Astrocyte (in vitro differentiated cells and primary cell): ENCODE measurements at regions not wholly inside any gene's neighbourhood (a gene's known extent, or its start where the extent isn't known, plus 50 kb on each side); places are given as distances from the start of the nearest gene placed in this dataset.

Source experiments
- DNase-seq: peaks from one replicate; pipeline ENCODE4 v3.0.0-alpha.2; 2010; ENCODE audit warnings: low read depth
- FAIRE-seq: peaks from 2 replicates; lab custom pipeline; 2011; peaks lifted over from hg19 to GRCh38; lab: Jason Lieb, UNC
- H2AFZ ChIP-seq: 2 replicates; pipeline ENCODE4 v1.6.0; 2012; ENCODE audit warnings: low read depth, low read length, inconsistent platforms
- H3K27ac ChIP-seq: 2 replicates; pipeline ENCODE4 v1.5.1; 2011; ENCODE audit warnings: low read depth, low read length, inconsistent platforms
- H3K27me3 ChIP-seq: 2 replicates; pipeline ENCODE4 v1.6.0; 2011; ENCODE audit warnings: low read length, inconsistent platforms; ENCODE audit not compliant: insufficient read depth
- H3K36me3 ChIP-seq: 2 replicates; pipeline ENCODE4 v1.5.1; 2011; ENCODE audit warnings: low read length, inconsistent platforms; ENCODE audit not compliant: insufficient read depth
- H3K4me1 ChIP-seq: 2 replicates; pipeline ENCODE4 v1.5.1; 2011; ENCODE audit warnings: low read length, inconsistent platforms; ENCODE audit not compliant: insufficient read depth
- H3K4me2 ChIP-seq: 2 replicates; pipeline ENCODE4 v1.6.0; 2012; ENCODE audit warnings: low read length, inconsistent platforms
- H3K4me3 ChIP-seq: 2 replicates; pipeline ENCODE4 v1.5.1; 2011; ENCODE audit warnings: low read depth, mild to moderate bottlenecking, low read length, inconsistent platforms; ENCODE audit not compliant: insufficient read depth
- H3K79me2 ChIP-seq: 2 replicates; pipeline ENCODE4 v1.6.0; 2012; ENCODE audit warnings: mild to moderate bottlenecking, low read length, inconsistent platforms; ENCODE audit not compliant: insufficient read depth
- H3K9ac ChIP-seq: 2 replicates; pipeline ENCODE4 v1.6.0; 2012; ENCODE audit warnings: mild to moderate bottlenecking, low read length, inconsistent platforms
- H3K9me3 ChIP-seq: 2 replicates; pipeline ENCODE4 v1.5.1; 2012; ENCODE audit warnings: low read depth, mild to moderate bottlenecking, low read length, inconsistent platforms; ENCODE audit not compliant: insufficient read depth
- H4K20me1 ChIP-seq: 2 replicates; pipeline ENCODE4 v1.6.0; 2012; ENCODE audit warnings: low read length, inconsistent platforms; ENCODE audit not compliant: insufficient read depth
- H3K27ac Mint-ChIP-seq: one replicate; pipeline ENCODE4 v1.8.0; 2021; ENCODE audit warnings: mild to moderate bottlenecking, mixed read lengths; ENCODE audit not compliant: unreplicated experiment
- H3K27me3 Mint-ChIP-seq: one replicate; pipeline ENCODE4 v1.8.0; 2021; ENCODE audit warnings: low read depth, mixed read lengths; ENCODE audit not compliant: unreplicated experiment
- H3K36me3 Mint-ChIP-seq: one replicate; pipeline ENCODE4 v1.8.0; 2021; ENCODE audit warnings: low read depth, mixed read lengths; ENCODE audit not compliant: unreplicated experiment
- H3K4me1 Mint-ChIP-seq: one replicate; pipeline ENCODE4 v1.8.0; 2021; ENCODE audit warnings: low read depth, mixed read lengths; ENCODE audit not compliant: unreplicated experiment
- H3K4me3 Mint-ChIP-seq: one replicate; pipeline ENCODE4 v1.8.0; 2021; ENCODE audit warnings: mild to moderate bottlenecking, moderate library complexity, mixed read lengths; ENCODE audit not compliant: unreplicated experiment
- H3K9me3 Mint-ChIP-seq: one replicate; pipeline ENCODE4 v1.8.0; 2021; ENCODE audit warnings: mild to moderate bottlenecking, mixed read lengths; ENCODE audit not compliant: unreplicated experiment
- CTCF ChIP-seq: IDR thresholded peaks from 2 replicates; pipeline ENCODE4 v1.5.1; 2011; ENCODE audit warnings: low read depth, mild to moderate bottlenecking, inconsistent platforms, low read length, moderate library complexity; ENCODE audit not compliant: insufficient read depth
- EZH2 ChIP-seq: IDR thresholded peaks from 2 replicates; pipeline ENCODE4 v1.6.1; 2012; ENCODE audit warnings: mild to moderate bottlenecking, low read length, inconsistent platforms; ENCODE audit not compliant: insufficient read depth

GRCh38 chr15:61726166-61726565 lies 334.1 kb downstream of the VPS13C start:
- no peak for DNase-seq
- Histone ChIP-seq H3K36me3 (no peaks in the 10 kb centered on the region), H2AFZ (no peak overlapping the region), H3K4me1 (no peaks in the 10 kb centered on the region), H3K9ac (no peak overlapping the region), H4K20me1 (no peaks in the 10 kb centered on the region), H3K4me3 (no peak overlapping the region), H3K4me2 (no peak overlapping the region), H3K9me3 (no peaks in the 10 kb centered on the region), H3K79me2 (no peaks in the 10 kb centered on the region), H3K27ac (no peak overlapping the region), H3K27me3 (no peaks in the 10 kb centered on the region)
- TF ChIP-seq CTCF (no peak), EZH2 (no peak)
- no peaks in the 10 kb centered on the region for H3K36me3 Mint-ChIP-seq
- H3K4me1 Mint-ChIP-seq, result no peaks in the 10 kb centered on the region
- H3K27me3 Mint-ChIP-seq, result peaks cover 30% of the 10 kb centered on the region
- H3K27ac Mint-ChIP-seq, result no peak overlapping the region
- H3K4me3 Mint-ChIP-seq, result no peak overlapping the region
- no peaks in the 10 kb centered on the region for H3K9me3 Mint-ChIP-seq
- no peak for FAIRE-seq

DNA sequence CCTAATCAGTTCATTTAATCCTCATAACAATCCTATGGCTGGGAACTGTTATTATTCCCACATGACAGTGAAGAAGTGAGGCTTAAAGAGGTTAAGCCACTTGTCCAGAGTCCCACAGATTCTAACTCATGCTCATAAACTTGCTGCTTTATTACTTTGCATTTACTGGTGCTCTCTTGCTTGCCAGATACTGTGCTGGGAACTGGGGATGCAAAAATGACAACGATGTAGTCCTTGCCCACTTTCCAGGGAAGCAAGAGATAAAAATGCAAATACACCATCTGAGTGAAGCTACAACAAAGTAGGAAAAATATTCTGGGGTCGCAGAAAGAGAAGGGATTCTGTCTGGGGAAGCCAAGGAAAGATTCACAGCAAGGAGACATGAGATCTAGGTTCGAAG lies 335.0 kb downstream of the VPS13C start:
- Histone ChIP-seq H3K27me3 (no peaks in the 10 kb centered on the region), H2AFZ (no peak overlapping the region), H3K27ac (no peak overlapping the region), H3K79me2 (no peaks in the 10 kb centered on the region), H3K4me2 (no peak overlapping the region), H3K9me3 (no peaks in the 10 kb centered on the region), H4K20me1 (no peaks in the 10 kb centered on the region), H3K4me1 (no peaks in the 10 kb centered on the region), H3K36me3 (no peaks in the 10 kb centered on the region), H3K9ac (no peak overlapping the region), H3K4me3 (no peak overlapping the region)
- peaks cover 31% of the 10 kb centered on the region for H3K27me3 Mint-ChIP-seq
- no peaks in the 10 kb centered on the region for H3K36me3 Mint-ChIP-seq
- DNase-seq (no peak), FAIRE-seq (no peak)
- H3K27ac Mint-ChIP-seq, result no peak overlapping the region
- no peaks in the 10 kb centered on the region for H3K9me3 Mint-ChIP-seq
- TF ChIP-seq CTCF (no peak), EZH2 (no peak)
- no peaks in the 10 kb centered on the region for H3K4me1 Mint-ChIP-seq
- no peak overlapping the region for H3K4me3 Mint-ChIP-seq

GRCh38 chr15:61724251-61724939 lies 335.9 kb downstream of the VPS13C start:
- no peaks in the 10 kb centered on the region for H3K4me1 Mint-ChIP-seq
- H3K4me3 Mint-ChIP-seq, result no peak overlapping the region
- FAIRE-seq (no peak), DNase-seq (no peak)
- no peak overlapping the region for H3K9ac ChIP-seq
- H3K36me3 ChIP-seq, result no peaks in the 10 kb centered on the region
- TF ChIP-seq CTCF (no peak), EZH2 (no peak)
- H3K9me3 Mint-ChIP-seq, result no peaks in the 10 kb centered on the region
- no peaks in the 10 kb centered on the region for H3K36me3 Mint-ChIP-seq
- H3K9me3 ChIP-seq, result no peaks in the 10 kb centered on the region
- no peaks in the 10 kb centered on the region for H3K4me1 ChIP-seq
- H3K4me3 ChIP-seq, result no peak overlapping the region
- H3K27ac ChIP-seq, result no peak overlapping the region
- no peaks in the 10 kb centered on the region for H4K20me1 ChIP-seq
- no peaks in the 10 kb centered on the region for H3K27me3 ChIP-seq
- H3K4me2 ChIP-seq, result no peak overlapping the region
- no peak overlapping the region for H2AFZ ChIP-seq
- H3K27me3 Mint-ChIP-seq, result peaks cover 30% of the 10 kb centered on the region
- no peaks in the 10 kb centered on the region for H3K79me2 ChIP-seq
- H3K27ac Mint-ChIP-seq, result no peak overlapping the region
